SK-N-SH (cell line): ENCODE measurements at regions not wholly inside any gene's neighbourhood (a gene's known extent, or its start where the extent isn't known, plus 50 kb on each side); places are given as distances from the start of the nearest gene placed in this dataset.
"Not testable (repeated sequence)": the region's sequence is repeated elsewhere in the genome, so short reads cannot be mapped to it uniquely, and the experiment has no call there.

Source experiments
- CTCF ChIA-PET: fragments of 300-600, 350-600 bp; formaldehyde crosslinking; extraction: SDS; loops from one replicate; lab custom pipeline; 2021; lab: Yijun Ruan, JAX
- POLR2A ChIA-PET: fragments of 350-600 bp; sonication (Branson Sonifier 250); formaldehyde crosslinking; extraction: SDS; loops from one replicate; lab custom pipeline; 2020; ENCODE audit warnings: antibody characterized with exemption, inconsistent platforms; lab: Yijun Ruan, JAX
- DNase-seq: peaks from one replicate; pipeline ENCODE4 v3.0.0; 2012
- H2AFZ ChIP-seq: fragments of 200-600 bp; sonication (generic); 2 replicates; pipeline ENCODE4 v1.8.1; 2016; ENCODE audit warnings: antibody characterized with exemption, mild to moderate bottlenecking, low read depth
- H3F3A ChIP-seq: fragments of 200-600 bp; sonication (generic); replicated peaks from 2 replicates; pipeline ENCODE3; 2016; ENCODE audit warnings: antibody characterized with exemption, mild to moderate bottlenecking; ENCODE audit not compliant: insufficient read depth
- H3K27ac ChIP-seq, 2 experiments: fragments of 200-500 bp in 1 of 2; fragments of 200-600 bp in 1 of 2; sonication (Bioruptor generic) in 1 of 2; sonication (generic), shearing (Covaris generic) in 1 of 2; 2 replicates each; pipeline versions ENCODE4 v1.5.1 to v1.6.1; 2014 to 2016; ENCODE audit warnings: low read depth in 2 of 2, inconsistent platforms in 1 of 2, low read length in 1 of 2, mild to moderate bottlenecking in 1 of 2, mixed read lengths in 1 of 2
- H3K27me3 ChIP-seq: fragments of 200-600 bp; sonication (generic), shearing (Covaris generic); 2 replicates; pipeline ENCODE4 v1.6.1; 2016; ENCODE audit warnings: mixed run types; ENCODE audit not compliant: insufficient read depth
- H3K36me3 ChIP-seq, 2 experiments: fragments of 200-500 bp in 1 of 2; fragments of 200-600 bp in 1 of 2; sonication (Bioruptor generic) in 1 of 2; sonication (generic) in 1 of 2; replicated peaks in 1 of 2; 2 replicates each; pipeline versions ENCODE3 to v1.5.1; 2014 to 2016; ENCODE audit warnings: low read length in 1 of 2, mild to moderate bottlenecking in 1 of 2; ENCODE audit not compliant: insufficient read depth in 2 of 2, control insufficient read depth in 1 of 2
- H3K4me1 ChIP-seq, 2 experiments: fragments of 200-500 bp in 1 of 2; fragments of 200-600 bp in 1 of 2; sonication (Bioruptor generic) in 1 of 2; sonication (generic), shearing (Covaris generic) in 1 of 2; 2 replicates each; pipeline versions ENCODE4 v1.5.1 to v1.6.1; 2014 to 2016; ENCODE audit warnings: low read depth in 1 of 2, low read length in 1 of 2, mixed run types in 1 of 2; ENCODE audit not compliant: insufficient read depth in 2 of 2, control insufficient read depth in 1 of 2
- H3K4me2 ChIP-seq: fragments of 200-600 bp; sonication (generic), shearing (Covaris generic); 2 replicates; pipeline ENCODE4 v1.6.1; 2017; ENCODE audit warnings: mixed run types
- H3K4me3 ChIP-seq, 2 experiments: fragments of 200-500 bp in 1 of 2; fragments of 200-600 bp in 1 of 2; sonication (Bioruptor generic) in 1 of 2; sonication (generic), shearing (Covaris generic) in 1 of 2; 2 replicates each; pipeline versions ENCODE4 v1.5.1 to v1.8.1; 2014 to 2016; ENCODE audit warnings: low read depth in 2 of 2, inconsistent platforms in 1 of 2, low read length in 1 of 2, mild to moderate bottlenecking in 1 of 2, mixed read lengths in 1 of 2, moderate library complexity in 1 of 2
- H3K79me2 ChIP-seq: fragments of 200-600 bp; sonication (generic); 2 replicates; pipeline ENCODE4 v1.8.1; 2017; ENCODE audit warnings: mild to moderate bottlenecking; ENCODE audit not compliant: insufficient read depth
- H3K9ac ChIP-seq: fragments of 200-600 bp; sonication (generic); 2 replicates; pipeline ENCODE4 v1.6.1; 2017; ENCODE audit warnings: mixed run types
- H3K9me2 ChIP-seq: fragments of 200-600 bp; sonication (generic); 2 replicates; pipeline ENCODE4 v1.6.1; 2017; ENCODE audit warnings: mixed run types
- H3K9me3 ChIP-seq: fragments of 200-600 bp; sonication (generic); 2 replicates; pipeline ENCODE4 v1.6.1; 2017; ENCODE audit warnings: mixed run types, mild to moderate bottlenecking, moderate library complexity
- H4K20me1 ChIP-seq: fragments of 200-600 bp; sonication (generic); 2 replicates; pipeline ENCODE4 v1.6.1; 2017; ENCODE audit warnings: mild to moderate bottlenecking, mixed run types; ENCODE audit not compliant: insufficient read depth
- EP300 ChIP-seq, 2 experiments: IDR thresholded peaks; 2 replicates each; pipeline versions ENCODE4 v1.4.0 to v1.6.1; 2012; ENCODE audit warnings: borderline replicate concordance in 1 of 2, low read depth in 1 of 2, low read length in 1 of 2
- EZH2phosphoT487 ChIP-seq: fragments of 200-600 bp; sonication (generic); IDR thresholded peaks from 2 replicates; pipeline ENCODE4 v1.6.1; 2017; ENCODE audit warnings: low read depth, mixed run types, mild to moderate bottlenecking, antibody characterized with exemption, moderate library complexity, borderline replicate concordance
- FOSL2 ChIP-seq: IDR thresholded peaks from 2 replicates; pipeline ENCODE4 v1.4.0; 2012; ENCODE audit warnings: low read depth, mild to moderate bottlenecking, moderate library complexity, borderline replicate concordance
- FOXM1 ChIP-seq: IDR thresholded peaks from 2 replicates; pipeline ENCODE4 v1.4.0; 2012; ENCODE audit warnings: low read depth, mild to moderate bottlenecking
- JUND ChIP-seq: IDR thresholded peaks from 2 replicates; pipeline ENCODE4 v1.4.0; 2012
- RXRA ChIP-seq: IDR thresholded peaks from 2 replicates; pipeline ENCODE4 v1.4.0; 2012; ENCODE audit warnings: low read depth, mild to moderate bottlenecking, borderline replicate concordance
- SIN3A ChIP-seq: IDR thresholded peaks from 2 replicates; pipeline ENCODE4 v1.6.1; 2012; ENCODE audit warnings: low read depth, mild to moderate bottlenecking, low read length, moderate library complexity, borderline replicate concordance
- SMC3 ChIP-seq: IDR thresholded peaks from 2 replicates; pipeline ENCODE4 v1.6.1; 2012; ENCODE audit warnings: low read depth, low read length, improper control_type of control experiment
- WGBS: methylation state at CpG from one replicate; pipeline ENCODE4 v1.1.6; 2017; ENCODE audit warnings: low lambda C conversion rate; 5-methylcytosine and 5-hydroxymethylcytosine counted together
- TF ChIP-seq, protein P1 (sequence below): fragments of 150-350 bp; IDR thresholded peaks from 2 replicates; pipeline ENCODE4 v1.6.1; 2016; ENCODE audit warnings: mild to moderate bottlenecking, low read depth, low read length
- TF ChIP-seq, protein P2 (sequence below): IDR thresholded peaks from 2 replicates; pipeline ENCODE4 v1.4.0; 2012; ENCODE audit warnings: low read depth, borderline replicate concordance

DNA sequence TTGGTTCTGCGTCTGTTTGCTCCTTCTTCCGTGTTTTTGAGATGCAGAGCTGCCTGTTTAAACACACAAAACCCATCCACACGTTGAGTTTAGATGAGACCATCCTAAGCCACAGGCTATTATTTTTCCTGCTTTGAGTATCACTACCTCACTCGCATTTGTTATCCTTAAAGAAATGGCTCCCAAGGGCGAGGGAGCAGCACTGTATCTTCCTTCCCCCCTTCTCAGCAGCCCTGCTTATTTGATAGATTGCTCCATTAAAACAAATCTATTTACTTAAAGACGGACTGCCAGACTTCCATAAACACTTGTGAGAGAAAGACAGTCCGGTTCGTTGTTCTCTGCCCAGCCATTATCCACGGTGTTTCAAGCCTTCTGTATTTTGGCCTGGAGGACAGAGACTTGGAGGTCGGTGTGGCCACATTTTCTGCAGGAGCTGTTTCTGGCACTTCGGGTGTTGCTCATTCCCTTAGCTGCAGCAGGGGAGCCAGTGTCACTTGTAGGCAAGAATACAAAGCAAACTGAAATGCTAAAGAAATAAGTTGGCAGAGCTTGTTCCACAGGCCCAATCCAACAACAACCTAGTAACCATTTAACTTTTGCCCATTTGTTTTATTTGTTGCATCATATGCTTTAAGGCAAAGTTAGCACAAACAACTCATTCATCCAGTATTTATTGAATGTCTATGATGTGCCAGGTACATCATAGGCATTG lies 275.4 kb downstream of the TTC6 start:
- no peaks in the 10 kb centered on the region for H3K36me3 ChIP-seq
- H3K4me2 ChIP-seq, result no peak overlapping the region
- H3K9me2 ChIP-seq, result no peaks in the 10 kb centered on the region
- no peaks in the 10 kb centered on the region for H3K79me2 ChIP-seq
- no peaks in the 10 kb centered on the region for H3K27me3 ChIP-seq
- DNase-seq, result no peak
- no peaks in the 10 kb centered on the region for H3F3A ChIP-seq
- H3K27ac ChIP-seq, result no peak overlapping the region
- ChIA-PET CTCF (no interaction called here), POLR2A (no interaction called here)
- H4K20me1 ChIP-seq, result no peaks in the 10 kb centered on the region
- H3K4me1 ChIP-seq, result no peaks in the 10 kb centered on the region
- H3K9me3 ChIP-seq, result no peaks in the 10 kb centered on the region
- H3K9ac ChIP-seq, result no peak overlapping the region
- no peak for TF ChIP-seq FOXM1
- TF ChIP-seq SIN3A, result no peak
- TF ChIP-seq JUND, result no peak
- TF ChIP-seq, protein P1, sequence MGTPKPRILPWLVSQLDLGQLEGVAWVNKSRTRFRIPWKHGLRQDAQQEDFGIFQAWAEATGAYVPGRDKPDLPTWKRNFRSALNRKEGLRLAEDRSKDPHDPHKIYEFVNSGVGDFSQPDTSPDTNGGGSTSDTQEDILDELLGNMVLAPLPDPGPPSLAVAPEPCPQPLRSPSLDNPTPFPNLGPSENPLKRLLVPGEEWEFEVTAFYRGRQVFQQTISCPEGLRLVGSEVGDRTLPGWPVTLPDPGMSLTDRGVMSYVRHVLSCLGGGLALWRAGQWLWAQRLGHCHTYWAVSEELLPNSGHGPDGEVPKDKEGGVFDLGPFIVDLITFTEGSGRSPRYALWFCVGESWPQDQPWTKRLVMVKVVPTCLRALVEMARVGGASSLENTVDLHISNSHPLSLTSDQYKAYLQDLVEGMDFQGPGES, result no peak
- TF ChIP-seq FOSL2, result no peak
- no peak for TF ChIP-seq EP300 (IDR thresholded peaks at IDR 0.05; ENCODE audit: borderline replicate concordance in 1 of 2, low read depth in 1 of 2, low read length in 1 of 2)
- TF ChIP-seq SMC3, result no peak
- TF ChIP-seq EZH2phosphoT487, result no peak
- no peak for TF ChIP-seq RXRA
- TF ChIP-seq, protein P2, sequence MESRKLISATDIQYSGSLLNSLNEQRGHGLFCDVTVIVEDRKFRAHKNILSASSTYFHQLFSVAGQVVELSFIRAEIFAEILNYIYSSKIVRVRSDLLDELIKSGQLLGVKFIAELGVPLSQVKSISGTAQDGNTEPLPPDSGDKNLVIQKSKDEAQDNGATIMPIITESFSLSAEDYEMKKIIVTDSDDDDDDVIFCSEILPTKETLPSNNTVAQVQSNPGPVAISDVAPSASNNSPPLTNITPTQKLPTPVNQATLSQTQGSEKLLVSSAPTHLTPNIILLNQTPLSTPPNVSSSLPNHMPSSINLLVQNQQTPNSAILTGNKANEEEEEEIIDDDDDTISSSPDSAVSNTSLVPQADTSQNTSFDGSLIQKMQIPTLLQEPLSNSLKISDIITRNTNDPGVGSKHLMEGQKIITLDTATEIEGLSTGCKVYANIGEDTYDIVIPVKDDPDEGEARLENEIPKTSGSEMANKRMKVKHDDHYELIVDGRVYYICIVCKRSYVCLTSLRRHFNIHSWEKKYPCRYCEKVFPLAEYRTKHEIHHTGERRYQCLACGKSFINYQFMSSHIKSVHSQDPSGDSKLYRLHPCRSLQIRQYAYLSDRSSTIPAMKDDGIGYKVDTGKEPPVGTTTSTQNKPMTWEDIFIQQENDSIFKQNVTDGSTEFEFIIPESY, result no peak
- no peak overlapping the region for H3K4me3 ChIP-seq
- 11% methylated on average over 11 of the region's 11 CpGs for WGBS
- no peak overlapping the region for H2AFZ ChIP-seq

DNA sequence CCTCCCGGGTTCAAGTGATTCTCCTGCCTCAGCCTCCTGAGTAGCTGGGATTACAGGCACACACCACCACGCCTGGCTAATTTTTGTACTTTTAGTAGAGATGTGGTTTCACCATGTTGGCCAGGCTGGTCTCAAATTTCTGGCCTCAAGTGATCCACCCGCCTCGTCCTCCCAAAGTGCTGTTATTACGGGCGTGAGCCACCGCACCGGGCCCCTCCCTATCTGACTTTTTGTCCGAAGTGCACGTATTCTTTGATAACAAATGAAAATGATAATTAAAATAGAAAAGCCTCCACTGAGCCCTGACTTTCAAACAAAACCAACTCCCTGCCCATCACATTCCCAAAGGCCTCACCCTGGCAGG lies 278.6 kb downstream of the TTC6 start:
- H2AFZ ChIP-seq, H3K9ac ChIP-seq, DNase-seq, H3K27ac ChIP-seq, H3K4me2 ChIP-seq, H3K79me2 ChIP-seq, H3F3A ChIP-seq, POLR2A ChIA-PET, H4K20me1 ChIP-seq, H3K27me3 ChIP-seq, H3K9me2 ChIP-seq, H3K9me3 ChIP-seq, H3K36me3 ChIP-seq, H3K4me3 ChIP-seq, H3K4me1 ChIP-seq: not testable (repeated sequence)
- 57% methylated on average over 8 of the region's 10 CpGs for WGBS
- CTCF ChIA-PET, result interaction anchor here (0.6 to 2.0 kb wide), 11 partner anchors 9 to 642 kb away, joined by 3 to 11 read pairs (median 5); no protein-coding TSS in a partner anchor
